DMS153 treated with DMSO at 0.1 percent for 48 hours (cell line): ENCODE measurements at regions not wholly inside any gene's neighbourhood (a gene's known extent, or its start where the extent isn't known, plus 50 kb on each side); places are given as distances from the start of the nearest gene placed in this dataset.

Experiments
- DNase-seq: peaks from one replicate; lab custom pipeline; 2025; ENCODE audit not compliant: unreplicated experiment; lab: John Stamatoyannopoulos, UW

DNA sequence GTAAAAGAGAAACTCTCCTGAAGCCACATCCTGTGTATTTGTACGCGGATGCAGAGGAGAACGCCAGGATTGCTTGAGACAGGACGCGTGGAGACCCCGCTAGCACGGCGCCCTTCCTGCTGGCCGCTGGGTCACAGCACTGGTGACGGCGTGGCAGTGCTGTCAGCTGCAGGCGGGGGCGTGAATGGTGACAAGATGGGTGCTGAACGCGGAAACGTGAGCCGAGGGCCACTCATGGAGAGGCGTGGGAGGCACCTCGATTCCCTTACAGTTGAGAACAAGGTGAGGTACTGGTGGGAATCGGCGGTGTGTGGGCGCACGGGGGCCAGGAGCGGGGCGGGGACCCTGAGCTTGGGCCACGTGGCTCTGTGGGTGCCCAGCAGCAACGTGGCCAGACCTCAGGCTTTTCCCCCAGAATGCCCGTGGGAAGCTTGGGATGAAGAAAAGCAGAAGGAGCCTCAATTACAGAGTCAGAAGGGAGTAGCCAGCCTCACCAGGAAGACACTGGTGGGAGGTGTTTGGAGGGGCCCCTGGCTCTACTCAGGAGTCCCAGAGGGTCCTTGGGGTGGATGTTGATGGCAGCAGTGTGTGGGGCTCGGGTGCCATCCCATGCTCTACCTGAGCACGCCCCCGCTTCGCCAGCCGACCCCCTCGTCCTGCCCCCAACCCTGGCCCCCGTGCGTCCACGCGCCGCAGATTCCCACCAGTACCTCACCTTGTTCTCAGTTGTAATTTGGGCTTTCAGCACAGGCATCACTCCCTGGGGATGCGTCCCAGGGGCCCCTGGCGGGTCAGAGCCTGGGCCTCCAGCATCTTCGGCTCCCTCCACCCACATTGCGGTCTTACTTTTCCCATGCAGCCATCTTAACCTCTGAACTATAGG, 208.4 kb upstream of the TCERG1L start:
- no peak for DNase-seq

DNA sequence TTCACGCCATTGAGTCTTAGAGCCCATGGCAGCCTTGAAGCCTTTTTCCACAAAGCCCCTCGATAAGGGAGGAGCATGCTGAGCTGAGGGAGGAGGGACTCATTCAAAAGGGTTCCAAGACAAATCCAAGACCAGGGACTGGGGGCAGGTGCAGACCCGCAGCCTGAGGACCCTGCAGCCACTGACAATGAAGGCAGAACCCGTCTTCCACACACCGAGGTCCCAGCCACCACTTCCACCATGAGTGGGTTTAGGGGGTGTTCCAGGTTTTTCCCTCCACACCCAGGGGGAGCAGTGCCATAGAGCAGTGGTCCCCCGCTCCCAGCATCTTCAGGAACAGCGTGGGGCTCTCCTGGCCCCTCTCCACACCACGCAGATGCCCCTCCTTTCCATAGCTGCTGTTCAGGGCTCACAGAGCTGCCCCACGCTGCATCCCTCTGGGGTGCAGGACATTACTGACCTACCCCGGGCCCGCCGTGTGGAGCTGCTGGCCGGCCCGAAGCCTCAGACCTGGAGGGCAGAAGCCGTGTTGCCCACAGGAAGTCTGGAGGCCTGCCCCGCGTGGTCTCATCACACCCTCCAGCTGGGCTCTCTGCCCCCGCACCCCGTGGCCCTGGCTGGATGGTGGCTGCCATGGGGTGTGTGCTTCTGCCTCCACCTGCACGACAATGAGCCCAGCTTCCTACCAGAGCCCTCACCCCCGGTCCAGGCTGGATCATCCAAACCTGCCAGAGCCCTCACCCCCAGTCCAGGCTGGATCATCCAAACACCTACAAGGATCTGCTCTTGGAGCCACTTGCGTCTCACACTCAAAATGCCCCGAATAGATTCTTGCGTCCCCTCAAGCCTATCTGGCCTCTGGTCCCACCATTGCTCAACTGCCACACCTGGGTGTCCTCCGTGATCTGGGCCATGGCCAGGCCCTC, 220.0 kb upstream of the TCERG1L start:
- DNase-seq = no peak

DNA sequence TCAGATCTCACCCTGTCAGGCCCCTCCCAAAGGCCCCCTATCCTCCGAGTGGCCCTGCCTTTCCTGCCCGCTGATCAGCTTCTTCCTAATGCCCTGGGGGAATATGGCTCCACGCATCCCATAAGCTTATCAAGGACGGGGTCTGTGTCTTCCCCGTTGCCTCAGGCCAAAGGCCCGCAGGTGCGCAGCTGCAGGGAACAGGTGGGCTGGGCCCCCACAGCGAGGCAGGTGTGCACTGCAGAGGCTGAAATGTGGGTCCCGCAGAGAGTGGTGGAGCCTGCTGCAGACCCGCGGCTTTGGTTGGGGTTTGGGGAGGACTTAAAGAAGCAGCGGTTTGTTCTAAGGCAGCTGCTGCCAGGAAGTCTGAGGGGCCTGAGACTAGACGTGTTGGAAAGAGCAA, 220.8 kb upstream of the TCERG1L start:
- no peak for DNase-seq

DNA sequence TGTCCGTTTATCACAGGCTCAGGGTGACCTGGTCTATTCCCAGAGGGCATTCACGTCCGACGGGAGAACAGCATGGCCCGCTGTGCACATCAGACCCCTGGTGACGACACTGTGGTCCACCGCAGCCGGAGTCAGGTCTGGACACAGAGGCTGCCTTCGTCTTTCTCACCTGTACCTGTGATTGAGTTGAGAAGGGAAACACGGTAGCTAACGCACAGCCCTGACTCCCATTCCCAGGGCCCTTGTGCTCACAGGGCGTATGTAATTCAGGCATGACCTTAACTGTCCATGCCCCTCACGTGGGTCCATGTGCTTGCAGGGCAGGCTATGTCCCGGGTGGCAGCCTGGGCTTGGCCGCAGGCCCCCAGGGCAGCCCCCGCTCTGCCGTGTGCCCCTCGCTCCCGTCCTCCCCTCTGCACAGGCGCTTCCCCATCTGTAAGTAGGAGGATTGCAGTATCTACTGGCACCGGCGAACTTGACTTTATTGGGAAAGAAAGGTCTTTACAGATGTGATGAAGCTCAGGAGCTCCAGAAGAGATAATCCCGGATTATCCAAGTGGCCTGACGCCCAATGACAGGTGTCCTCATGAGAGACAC, 221.3 kb upstream of the TCERG1L start:
- no peak for DNase-seq

DNA sequence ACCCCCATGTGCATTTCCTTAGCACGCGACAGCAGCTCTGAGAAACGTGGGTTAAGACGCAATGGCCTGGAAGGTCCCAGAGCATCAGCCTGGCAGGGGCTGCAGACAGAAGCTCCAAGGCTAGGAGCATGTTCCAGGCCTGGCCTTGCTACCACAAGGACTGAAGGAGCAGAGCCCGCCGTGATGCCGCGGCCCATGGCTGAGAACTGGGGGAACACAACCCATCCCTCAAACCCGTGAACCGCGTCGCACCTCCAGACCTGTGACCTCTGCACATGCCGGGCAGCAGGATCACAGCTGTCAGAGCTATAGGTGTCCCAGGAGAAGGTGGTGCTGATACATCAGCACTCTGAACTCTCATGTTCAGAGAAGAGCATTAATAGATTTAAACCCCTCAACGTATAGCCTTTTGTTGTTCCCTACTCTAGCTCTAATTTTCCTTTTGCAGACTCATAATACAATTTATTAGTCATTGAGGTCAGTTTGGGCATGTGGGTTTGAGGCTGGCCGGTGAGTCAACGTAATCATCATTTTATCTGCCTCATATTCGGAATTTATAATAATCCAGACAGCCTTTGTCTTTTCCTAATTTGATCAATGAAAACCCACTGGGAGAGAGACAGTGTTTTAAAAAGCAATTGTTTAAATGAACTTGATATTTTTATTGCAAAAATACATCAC, 222.5 kb upstream of the TCERG1L start:
- no peak for DNase-seq

DNA sequence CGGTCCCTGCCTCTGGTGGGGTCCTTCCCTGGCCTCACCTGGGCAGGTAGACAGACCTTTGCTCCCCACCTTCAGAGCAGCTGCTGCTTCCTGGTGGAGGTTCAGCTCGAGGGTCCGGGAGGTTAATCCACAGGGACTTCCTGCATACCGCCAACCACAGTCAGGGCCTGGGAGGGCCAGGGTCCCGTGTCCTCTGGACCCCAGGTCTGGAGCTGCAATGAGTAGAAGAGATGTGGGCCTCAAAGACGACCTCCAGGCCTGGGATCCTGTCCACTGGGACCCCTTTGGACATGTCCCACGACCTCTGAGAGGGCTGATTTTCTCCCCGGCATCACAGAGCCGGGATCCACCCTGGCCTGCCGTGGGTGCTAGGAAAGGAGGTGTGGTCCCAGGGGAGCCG, 223.3 kb upstream of the TCERG1L start:
- DNase-seq = no peak

DNA sequence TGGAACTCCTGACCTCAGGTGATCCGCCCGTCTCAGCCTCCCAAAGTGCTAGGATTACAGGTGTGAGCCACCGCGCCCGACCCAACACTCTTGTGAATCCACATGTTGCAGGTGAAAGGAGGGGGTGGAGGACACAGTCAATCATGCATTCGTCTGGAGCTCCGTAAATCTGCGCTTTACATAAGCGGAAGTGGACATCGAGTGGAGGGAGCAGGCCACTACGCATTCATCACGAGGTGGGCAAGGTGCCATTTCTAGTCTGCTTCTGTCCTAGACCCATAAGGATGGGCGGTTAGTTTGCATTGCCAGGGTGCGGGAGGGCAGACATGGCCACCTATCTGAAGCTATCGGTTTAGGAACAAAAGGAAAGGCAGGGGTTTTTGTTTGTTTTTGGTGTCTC, 225.2 kb upstream of the TCERG1L start:
- no peak for DNase-seq

DNA sequence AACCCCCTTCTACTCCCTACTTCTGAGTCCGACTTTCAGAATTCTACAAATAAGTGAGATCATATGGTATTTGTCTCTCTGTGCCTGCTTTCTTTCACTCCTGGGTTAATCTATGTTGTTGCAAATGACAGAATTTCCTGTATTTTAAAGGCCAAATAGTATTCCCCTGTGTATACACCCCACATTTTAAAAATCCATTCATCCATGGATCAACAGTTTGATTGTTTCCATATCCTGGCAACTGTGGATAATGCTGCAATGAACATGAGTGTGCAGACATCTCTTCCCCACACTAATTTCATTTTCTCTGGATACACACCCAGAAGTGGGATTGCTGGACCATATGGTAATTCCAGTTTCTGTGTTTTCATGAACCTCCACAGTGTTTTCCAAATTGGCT, 225.8 kb upstream of the TCERG1L start:
- DNase-seq = no peak

DNA sequence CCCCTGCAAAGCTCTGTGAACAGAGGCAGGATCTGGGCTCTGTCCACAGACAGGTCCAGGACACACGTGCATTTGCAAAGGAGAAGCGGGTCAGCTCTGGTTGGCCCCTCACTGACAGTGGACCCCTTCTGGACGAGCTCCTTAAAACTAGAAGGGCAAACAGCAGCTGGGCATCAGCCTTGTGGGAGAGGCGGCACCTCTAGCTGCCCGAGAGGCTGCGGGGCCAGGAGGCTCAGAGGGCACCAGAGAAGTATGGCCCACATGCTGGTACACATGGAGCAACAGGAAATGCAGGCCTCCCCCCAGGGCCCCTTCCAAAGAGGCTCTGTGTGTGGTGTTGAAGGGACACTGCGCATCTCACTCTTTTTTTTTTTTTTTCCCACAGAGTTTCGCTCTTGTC, 233.0 kb upstream of the TCERG1L start:
- no peak for DNase-seq

DNA sequence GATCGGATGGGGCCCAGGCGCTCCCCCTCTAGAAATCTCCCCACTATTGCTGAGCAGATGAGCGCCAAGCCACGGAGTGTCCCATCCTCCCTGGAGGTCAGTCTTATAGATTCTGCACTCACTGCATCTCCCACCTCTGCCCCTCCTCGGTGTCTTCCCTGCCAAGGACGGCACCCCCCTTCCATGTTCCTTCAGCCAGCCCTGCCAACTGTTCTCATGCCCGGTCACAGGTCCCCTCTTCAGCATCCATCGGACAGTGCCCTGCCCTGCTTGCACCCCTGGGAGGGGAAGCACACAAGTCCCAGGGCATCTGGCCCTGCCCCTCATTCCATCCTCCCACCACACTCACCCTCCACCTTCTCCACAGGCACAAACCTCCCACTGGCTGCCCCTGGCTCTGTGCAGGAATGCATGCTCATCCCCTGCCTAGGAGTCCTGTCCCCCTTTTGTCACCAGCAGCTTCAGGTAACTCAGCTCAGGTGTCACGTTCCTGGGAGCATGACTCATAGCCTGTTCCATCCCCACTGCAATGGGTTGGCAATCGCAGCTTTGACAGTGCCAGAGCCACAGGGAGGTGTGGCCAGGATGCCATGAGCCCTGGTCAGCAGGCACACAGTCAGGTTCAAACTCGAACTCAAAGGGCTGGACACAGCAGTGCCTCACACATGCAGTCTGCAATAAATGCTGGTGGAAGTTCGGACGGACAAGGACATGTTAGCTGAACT, 234.7 kb upstream of the TCERG1L start:
- DNase-seq = no peak

DNA sequence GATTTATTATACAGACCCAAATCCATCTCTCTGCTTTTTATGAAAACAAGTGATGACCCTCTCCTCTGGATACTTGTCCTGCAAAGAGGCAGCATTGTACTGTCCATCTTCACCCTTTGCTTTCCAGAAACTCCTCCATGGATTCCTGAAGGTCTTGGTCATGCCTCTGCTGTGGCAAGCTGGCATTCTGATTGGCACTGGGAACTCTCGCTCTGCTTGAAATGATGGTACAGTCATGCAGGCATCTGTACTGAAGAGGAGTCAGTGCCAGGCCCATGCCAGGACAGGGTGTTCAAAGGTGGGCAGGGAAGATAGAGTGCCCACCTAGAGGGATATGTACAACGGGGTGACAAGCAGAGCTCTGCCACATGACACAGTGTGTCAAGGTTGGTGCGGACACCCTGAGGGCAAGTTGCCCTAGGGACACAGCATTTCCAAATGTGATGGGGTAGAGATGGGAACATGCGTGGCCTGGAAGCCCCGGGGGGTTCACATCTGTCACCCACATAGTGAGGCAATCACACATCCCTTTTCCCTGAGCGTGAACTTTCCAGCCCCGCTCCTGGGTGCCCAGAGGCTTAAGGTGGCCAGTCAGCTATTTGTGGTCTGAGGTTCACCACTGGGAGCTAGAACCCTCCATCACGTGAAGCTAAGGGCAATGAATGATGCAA, 235.7 kb upstream of the TCERG1L start:
- no peak for DNase-seq

DNA sequence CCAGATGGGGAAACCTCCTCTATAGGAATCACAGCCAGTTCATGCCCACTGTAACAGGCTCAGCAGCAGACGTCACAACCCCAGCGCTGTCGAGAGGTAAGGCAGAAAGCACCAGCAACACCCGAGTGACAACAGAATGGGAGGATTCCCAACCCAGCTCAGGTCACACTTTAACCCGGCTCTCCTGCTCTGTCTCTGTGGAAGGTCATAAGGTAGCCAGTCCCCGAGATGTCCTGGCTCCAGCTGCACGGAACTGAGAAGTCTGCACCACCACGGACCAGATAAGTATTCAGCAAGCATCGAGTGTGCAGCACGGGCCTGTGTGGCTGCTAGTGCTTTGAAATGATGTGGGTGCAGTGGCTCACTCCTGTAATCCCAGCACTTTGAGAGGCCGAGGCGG, 236.7 kb upstream of the TCERG1L start:
- DNase-seq = no peak

DNA sequence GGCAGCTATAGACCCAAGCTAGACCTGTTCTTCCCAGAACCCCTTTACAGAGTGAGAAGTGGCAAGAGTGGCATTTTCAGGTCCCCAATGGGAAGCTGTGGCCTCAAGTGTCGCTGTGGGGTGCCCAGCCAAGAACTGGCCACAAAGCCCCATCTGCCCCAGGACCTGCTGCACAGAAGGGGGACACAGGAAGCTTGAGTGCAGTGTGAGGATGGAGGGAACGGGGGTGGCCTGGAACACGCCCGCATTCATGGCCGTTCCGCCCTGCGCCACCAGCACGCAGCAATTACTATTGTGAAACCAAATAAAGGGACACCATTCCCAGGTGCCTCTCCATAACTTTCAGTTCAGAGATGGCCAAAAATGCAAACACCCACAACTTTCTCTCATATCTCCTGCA, 237.6 kb upstream of the TCERG1L start:
- DNase-seq = no peak

DNA sequence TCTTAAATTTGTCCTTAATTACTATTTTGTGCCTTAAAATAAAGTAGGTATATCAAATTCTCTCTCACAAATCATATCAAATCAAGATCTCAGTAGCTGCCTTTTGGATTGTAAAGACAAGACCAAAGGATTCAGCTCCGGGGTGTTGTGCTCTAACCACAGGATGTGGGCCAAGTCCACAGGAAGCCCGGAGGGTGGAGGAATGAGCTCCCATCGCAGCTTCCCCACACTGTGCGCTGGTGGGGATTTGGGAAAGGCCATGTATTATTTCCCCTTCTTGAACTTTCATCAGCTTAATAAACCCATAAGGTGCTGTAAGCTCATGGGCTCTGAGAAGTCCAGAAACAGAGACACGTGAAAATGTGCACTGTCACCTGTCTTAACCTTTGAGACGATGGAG, 241.6 kb upstream of the TCERG1L start:
- DNase-seq = no peak

DNA sequence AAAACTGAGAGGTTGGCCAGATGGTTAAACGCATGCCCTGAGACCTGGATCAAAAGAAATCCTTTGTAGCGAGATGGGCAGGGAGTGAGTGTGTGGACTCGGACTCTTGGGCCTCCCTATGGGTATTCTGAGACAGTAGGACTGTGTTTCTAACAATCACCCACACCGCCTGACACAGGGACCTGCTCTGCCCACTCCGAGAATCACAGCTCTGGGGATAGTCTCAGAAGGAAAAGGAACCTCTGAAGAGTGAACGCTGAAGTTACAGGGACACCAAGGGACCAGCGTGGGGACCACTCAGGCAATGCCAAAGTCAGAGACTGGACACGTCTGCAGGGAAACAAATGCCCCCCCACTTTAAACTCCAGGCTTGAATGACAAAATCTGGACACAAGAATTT, 242.1 kb upstream of the TCERG1L start:
- no peak for DNase-seq

DNA sequence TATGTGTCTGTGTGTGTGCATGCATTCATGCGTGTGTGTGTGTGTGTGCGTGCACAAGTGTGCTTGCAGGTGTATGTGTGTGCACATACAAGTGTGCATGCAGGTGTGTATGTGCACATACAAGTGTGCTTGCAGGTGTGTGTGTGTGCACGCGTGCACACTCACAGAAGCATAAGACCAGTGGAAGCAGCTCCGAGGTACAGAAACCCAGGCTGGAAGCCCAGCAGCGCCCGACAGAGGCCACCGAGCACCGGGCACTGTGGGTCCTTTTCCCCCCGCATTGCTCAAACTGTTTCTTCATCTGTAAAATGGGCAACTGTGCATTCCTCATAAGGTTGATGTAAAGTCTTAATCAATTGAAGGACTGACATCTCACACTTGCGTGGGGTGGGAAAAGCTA, 243.3 kb upstream of the TCERG1L start:
- DNase-seq = no peak

DNA sequence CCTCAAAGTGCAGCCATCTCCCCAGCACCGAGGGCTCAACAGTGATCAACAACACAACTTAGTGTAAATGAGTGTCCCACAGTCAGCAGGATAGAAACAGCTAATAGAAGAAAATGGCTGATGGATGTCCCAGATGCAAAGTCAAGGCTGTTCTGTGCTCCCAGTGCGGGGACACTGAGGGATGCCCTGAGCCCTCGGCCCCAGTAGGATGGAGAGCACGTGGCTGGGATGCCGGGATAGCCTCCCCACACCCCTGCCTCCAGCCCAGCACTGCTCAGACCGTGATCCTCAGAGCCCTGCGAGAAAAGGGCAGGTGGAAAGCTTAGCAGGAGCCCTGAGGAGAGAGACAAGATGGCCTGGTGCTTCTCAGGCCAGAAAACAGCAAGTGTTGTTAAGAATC, 243.9 kb upstream of the TCERG1L start:
- DNase-seq = no peak

DNA sequence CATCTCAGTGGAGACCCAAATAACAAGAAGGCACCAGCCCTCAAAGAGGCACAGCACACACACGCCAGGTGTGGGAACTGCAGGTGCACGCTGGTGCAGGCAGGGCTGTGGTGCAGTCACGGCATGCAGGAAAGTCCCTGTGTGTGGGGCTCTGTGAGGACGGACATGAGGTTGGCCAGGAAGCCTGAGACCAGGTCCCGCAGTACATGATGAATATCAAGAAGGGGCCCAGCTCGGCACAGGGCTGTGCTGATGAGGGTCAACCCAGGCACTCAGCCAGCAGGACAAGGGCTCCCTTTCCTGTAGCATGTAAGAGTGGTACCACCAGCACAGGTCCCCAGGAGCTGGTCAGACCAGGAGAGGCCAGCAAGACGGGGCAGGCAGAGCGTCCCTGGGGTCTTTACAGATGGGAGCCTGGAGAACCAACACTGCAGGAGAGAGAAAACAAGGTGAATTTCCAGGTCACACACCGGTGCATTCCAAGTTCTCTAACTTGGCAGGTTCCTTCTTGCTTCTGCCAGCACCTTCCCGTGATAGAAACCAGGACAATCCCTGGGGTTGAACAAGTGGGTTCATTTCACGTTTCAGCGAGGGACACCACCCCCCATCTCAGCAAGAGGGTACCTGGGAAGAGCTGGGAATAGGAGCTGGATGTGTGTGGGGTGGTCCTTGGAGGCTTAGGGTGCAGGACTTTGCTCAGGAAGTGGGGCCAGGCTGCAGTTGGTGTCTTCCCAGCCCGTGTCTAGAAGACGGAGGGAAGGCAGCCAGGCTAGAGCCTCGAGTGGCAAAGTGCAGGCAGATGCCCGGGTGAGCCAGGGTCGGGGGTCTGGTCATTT, 244.8 kb upstream of the TCERG1L start:
- no peak for DNase-seq

DNA sequence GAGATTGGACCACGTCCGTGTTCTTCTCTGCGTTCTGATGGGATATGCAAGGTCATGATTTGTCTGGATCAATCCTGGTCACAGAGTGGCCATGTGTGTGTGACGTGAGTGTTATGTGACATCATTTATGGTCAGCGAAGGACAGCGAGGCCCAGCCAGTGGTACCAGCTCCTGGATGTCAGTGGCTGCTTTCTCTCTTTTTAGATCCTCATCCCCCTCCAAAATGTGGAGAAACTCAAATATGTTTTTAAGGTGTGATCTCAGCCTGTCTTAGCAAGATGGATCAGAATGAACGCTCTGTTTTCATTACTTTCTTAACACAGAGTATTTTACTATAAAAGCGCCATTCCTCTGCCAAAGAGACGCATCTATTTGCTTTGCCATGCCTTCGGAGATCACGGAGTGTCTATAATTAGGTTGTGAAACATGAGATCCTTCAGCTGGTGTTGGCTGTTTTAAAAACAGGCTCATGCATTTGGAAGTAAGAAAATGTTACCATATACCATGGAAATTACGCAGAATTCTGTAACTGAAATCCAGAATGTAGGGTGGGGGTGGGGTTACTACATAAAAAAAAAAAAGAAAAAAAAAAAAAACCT, 245.5 kb upstream of the TCERG1L start:
- DNase-seq = no peak
